Keratinocyte (primary cell): ENCODE measurements at regions not wholly inside any gene's neighbourhood (a gene's known extent, or its start where the extent isn't known, plus 50 kb on each side); places are given as distances from the start of the nearest gene placed in this dataset.

Source experiments
- EZH2 ChIP-seq: IDR thresholded peaks from one replicate; pipeline ENCODE4 v1.6.1; 2012; ENCODE audit warnings: inconsistent platforms, mild to moderate bottlenecking, low read length, moderate library complexity
- TF ChIP-seq, protein P1 (sequence below), 3 experiments: IDR thresholded peaks in 1 of 3; conservative IDR thresholded peaks in 1 of 3; optimal IDR thresholded peaks in 1 of 3; 2 replicates in 2 of 3; 3 replicates in 1 of 3; pipeline versions ENCODE3 to v1.5.1; 2011; ENCODE audit warnings: low read length in 3 of 3, mild to moderate bottlenecking in 3 of 3, moderate library complexity in 2 of 3, control low read depth in 1 of 3, inconsistent platforms in 1 of 3; ENCODE audit not compliant: insufficient read depth in 2 of 3; ENCODE audit errors: extremely low read depth in 1 of 3

DNA sequence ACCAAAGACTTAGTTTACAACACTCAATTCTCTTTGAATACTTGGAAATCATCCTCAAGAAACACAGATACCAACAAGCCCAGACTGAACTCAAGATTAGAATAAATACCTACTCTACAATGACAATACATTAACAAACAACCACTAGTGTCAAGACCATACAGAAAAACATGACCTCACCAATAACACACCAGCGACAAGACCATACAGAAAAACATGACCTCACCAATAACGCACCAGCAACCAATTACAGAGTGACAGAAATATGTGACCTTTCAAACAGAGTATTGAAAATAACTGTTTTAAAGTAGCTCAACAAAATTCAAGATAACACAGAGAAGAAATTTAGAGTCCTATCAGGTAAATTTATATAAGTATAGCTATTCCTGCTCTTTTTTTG is 876.0 kb downstream of the EPHA3 start:
- TF ChIP-seq, protein P1, sequence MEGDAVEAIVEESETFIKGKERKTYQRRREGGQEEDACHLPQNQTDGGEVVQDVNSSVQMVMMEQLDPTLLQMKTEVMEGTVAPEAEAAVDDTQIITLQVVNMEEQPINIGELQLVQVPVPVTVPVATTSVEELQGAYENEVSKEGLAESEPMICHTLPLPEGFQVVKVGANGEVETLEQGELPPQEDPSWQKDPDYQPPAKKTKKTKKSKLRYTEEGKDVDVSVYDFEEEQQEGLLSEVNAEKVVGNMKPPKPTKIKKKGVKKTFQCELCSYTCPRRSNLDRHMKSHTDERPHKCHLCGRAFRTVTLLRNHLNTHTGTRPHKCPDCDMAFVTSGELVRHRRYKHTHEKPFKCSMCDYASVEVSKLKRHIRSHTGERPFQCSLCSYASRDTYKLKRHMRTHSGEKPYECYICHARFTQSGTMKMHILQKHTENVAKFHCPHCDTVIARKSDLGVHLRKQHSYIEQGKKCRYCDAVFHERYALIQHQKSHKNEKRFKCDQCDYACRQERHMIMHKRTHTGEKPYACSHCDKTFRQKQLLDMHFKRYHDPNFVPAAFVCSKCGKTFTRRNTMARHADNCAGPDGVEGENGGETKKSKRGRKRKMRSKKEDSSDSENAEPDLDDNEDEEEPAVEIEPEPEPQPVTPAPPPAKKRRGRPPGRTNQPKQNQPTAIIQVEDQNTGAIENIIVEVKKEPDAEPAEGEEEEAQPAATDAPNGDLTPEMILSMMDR (optimal IDR thresholded peaks at IDR 0.05 in 1 of 3, IDR thresholded peaks at IDR 0.05 in 1 of 3, conservative IDR thresholded peaks at IDR 0.05 in 1 of 3; ENCODE audit: extremely low read depth in 1 of 3, insufficient read depth in 2 of 3, low read length in 3 of 3) = no peak
- TF ChIP-seq EZH2 = no peak
